Mucosa of rectum (tissue), 2 donors: ENCODE measurements at regions not wholly inside any gene's neighbourhood (a gene's known extent, or its start where the extent isn't known, plus 50 kb on each side); places are given as distances from the start of the nearest gene placed in this dataset.

Experiments used
- H3K27ac ChIP-seq, 2 donors: one replicate each; pipeline ENCODE4 v1.7.0; 2013; ENCODE audit warnings: inconsistent platforms in 2 of 2, low read depth in 2 of 2, low read length in 2 of 2
- H3K27me3 ChIP-seq, 2 donors: one replicate each; pipeline ENCODE4 v1.7.0; 2013; ENCODE audit warnings: low read length in 2 of 2; ENCODE audit not compliant: control insufficient read depth in 2 of 2, insufficient read depth in 2 of 2
- H3K36me3 ChIP-seq, 2 donors: one replicate each; pipeline ENCODE4 v1.7.0; 2013; ENCODE audit warnings: low read length in 2 of 2; ENCODE audit not compliant: control insufficient read depth in 2 of 2, insufficient read depth in 2 of 2
- H3K4me1 ChIP-seq, 2 donors: one replicate each; pipeline ENCODE4 v1.7.0; 2013; ENCODE audit warnings: low read length in 2 of 2, mild to moderate bottlenecking in 1 of 2; ENCODE audit not compliant: control insufficient read depth in 2 of 2, insufficient read depth in 2 of 2
- H3K4me3 ChIP-seq, 2 donors: one replicate each; pipeline ENCODE4 v1.7.0; 2013; ENCODE audit warnings: low read length in 2 of 2
- H3K9ac ChIP-seq, 2 donors: one replicate each; pipeline ENCODE4 v1.7.0; 2013; ENCODE audit warnings: low read length in 2 of 2, low read depth in 1 of 2, mild to moderate bottlenecking in 1 of 2
- H3K9me3 ChIP-seq, 2 donors: one replicate each; pipeline ENCODE4 v1.7.0; 2013; ENCODE audit warnings: low read length in 2 of 2; ENCODE audit not compliant: control insufficient read depth in 2 of 2
- donor health status: healthy.
- donor health status: Normal muscosa, but diverticular disease.

- Histone ChIP-seq H3K4me3 (no peak overlapping the region), H3K27ac (no peak overlapping the region), H3K9me3 (no peaks in the 10 kb centered on the region), H3K4me1 (no peaks in the 10 kb centered on the region), H3K27me3 (no peaks in the 10 kb centered on the region), H3K36me3 (no peaks in the 10 kb centered on the region), H3K9ac (no peak overlapping the region)
Measured at GRCh38 chr10:57988964-57989363, 278.7 kb downstream of the IPMK start.

DNA sequence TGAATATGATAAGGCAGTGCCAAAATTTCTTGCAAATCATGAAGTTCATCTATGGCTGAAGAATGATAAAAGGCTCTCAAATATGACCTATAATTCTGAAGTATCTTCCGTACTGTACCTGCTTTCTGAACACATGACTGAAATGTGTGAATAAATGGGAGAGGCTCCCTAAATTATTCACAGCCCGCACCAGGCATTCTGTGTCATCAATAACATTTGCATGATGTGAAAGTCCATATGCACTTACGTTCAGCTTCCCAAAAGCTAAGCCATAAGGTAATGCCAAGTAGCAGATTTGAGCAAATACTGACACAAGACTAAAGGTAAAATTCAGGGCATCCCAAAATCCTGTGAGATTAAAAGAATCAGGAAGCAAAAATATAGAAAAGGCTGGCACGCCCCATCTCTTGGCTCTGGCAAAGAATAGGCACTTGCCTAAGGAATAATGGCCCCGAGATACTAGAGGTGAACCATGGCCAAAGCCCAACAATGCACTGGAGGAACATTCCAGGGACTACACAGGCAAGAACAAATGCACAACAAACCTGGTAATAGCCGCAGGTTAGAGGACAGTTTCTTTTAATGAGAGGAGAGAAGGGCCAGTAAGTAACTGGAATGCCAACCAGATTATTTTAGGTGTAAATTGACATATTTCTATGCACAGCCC is 280.5 kb downstream of the IPMK start:
- no peaks in the 10 kb centered on the region for H3K36me3 ChIP-seq
- no peak overlapping the region for H3K4me3 ChIP-seq
- no peak overlapping the region for H3K9ac ChIP-seq
- H3K27ac ChIP-seq = no peak overlapping the region
- H3K27me3 ChIP-seq = no peaks in the 10 kb centered on the region
- no peaks in the 10 kb centered on the region for H3K4me1 ChIP-seq
- H3K9me3 ChIP-seq = no peaks in the 10 kb centered on the region

GRCh38 chr10:57986422-57986821 is 281.3 kb downstream of the IPMK start:
- no peaks in the 10 kb centered on the region for H3K9me3 ChIP-seq
- no peak overlapping the region for H3K9ac ChIP-seq
- H3K4me3 ChIP-seq = no peak overlapping the region
- no peaks in the 10 kb centered on the region for H3K4me1 ChIP-seq
- no peaks in the 10 kb centered on the region for H3K27me3 ChIP-seq
- no peaks in the 10 kb centered on the region for H3K36me3 ChIP-seq
- H3K27ac ChIP-seq = no peak overlapping the region

GRCh38 chr10:57983281-57983791 is 284.4 kb downstream of the IPMK start:
- H3K36me3 ChIP-seq = no peaks in the 10 kb centered on the region
- no peaks in the 10 kb centered on the region for H3K9me3 ChIP-seq
- H3K27me3 ChIP-seq = no peaks in the 10 kb centered on the region
- no peaks in the 10 kb centered on the region for H3K4me1 ChIP-seq
- no peak overlapping the region for H3K9ac ChIP-seq
- H3K27ac ChIP-seq = no peak overlapping the region
- no peak overlapping the region for H3K4me3 ChIP-seq

DNA sequence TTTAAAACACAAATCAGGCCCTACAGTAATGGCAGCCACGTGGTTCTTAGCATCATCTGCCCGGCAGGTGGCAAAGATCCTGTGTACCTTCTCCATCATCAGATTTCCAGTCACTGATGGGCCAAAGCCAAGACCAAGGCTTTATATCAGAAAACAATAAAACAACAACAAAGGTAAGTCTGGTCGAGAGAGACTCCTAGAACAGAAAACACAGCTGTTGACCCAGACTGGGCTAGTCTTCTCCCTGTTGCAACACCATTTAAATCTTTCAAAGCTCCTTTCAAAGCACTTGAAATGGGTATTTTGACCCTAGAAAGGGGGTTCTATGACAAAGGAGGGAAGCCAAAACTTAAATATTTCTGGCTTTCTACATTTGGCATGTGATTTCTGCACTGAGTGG is 285.6 kb downstream of the IPMK start:
- Histone ChIP-seq H3K4me3 (no peak overlapping the region), H3K27me3 (no peaks in the 10 kb centered on the region), H3K36me3 (no peaks in the 10 kb centered on the region), H3K27ac (no peak overlapping the region), H3K9me3 (no peaks in the 10 kb centered on the region), H3K9ac (no peak overlapping the region), H3K4me1 (no peaks in the 10 kb centered on the region)

GRCh38 chr10:57979956-57980355 is 287.7 kb downstream of the IPMK start:
- no peaks in the 10 kb centered on the region for H3K36me3 ChIP-seq
- H3K27ac ChIP-seq = no peak overlapping the region
- no peaks in the 10 kb centered on the region for H3K4me1 ChIP-seq
- no peak overlapping the region for H3K4me3 ChIP-seq
- H3K9ac ChIP-seq = no peak overlapping the region
- H3K9me3 ChIP-seq = no peaks in the 10 kb centered on the region
- H3K27me3 ChIP-seq = no peaks in the 10 kb centered on the region

DNA sequence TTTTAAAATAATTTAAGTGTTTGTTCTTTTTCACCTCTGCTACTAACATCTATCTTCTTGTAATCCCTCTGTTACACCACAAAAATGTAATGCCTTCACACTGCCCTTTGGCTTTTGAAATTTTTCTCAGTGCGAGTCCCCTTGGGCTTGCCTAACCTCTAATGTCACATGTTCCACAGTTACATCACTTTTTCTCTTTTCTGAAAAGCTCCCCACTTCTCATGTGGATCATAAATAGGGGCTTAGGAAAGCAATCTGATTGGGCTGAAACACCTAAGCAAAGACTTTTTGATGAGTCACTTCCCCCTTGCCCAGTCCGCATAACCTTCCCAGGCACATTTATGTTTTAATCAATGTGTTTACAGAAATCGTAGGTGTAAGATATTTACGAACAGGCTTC is 288.2 kb downstream of the IPMK start:
- Histone ChIP-seq H3K36me3 (no peaks in the 10 kb centered on the region), H3K9ac (no peak overlapping the region), H3K4me3 (no peak overlapping the region), H3K4me1 (no peaks in the 10 kb centered on the region), H3K27me3 (no peaks in the 10 kb centered on the region), H3K27ac (no peak overlapping the region), H3K9me3 (no peaks in the 10 kb centered on the region)

GRCh38 chr10:57977262-57977661 is 290.4 kb downstream of the IPMK start:
- H3K27me3 ChIP-seq = no peaks in the 10 kb centered on the region
- no peak overlapping the region for H3K4me3 ChIP-seq
- H3K9me3 ChIP-seq = no peaks in the 10 kb centered on the region
- H3K27ac ChIP-seq = no peak overlapping the region
- no peak overlapping the region for H3K9ac ChIP-seq
- H3K4me1 ChIP-seq = no peaks in the 10 kb centered on the region
- H3K36me3 ChIP-seq = no peaks in the 10 kb centered on the region

- Histone ChIP-seq H3K36me3 (no peaks in the 10 kb centered on the region), H3K27me3 (no peaks in the 10 kb centered on the region), H3K9ac (no peak overlapping the region), H3K4me1 (no peaks in the 10 kb centered on the region), H3K9me3 (no peaks in the 10 kb centered on the region), H3K27ac (no peak overlapping the region), H3K4me3 (no peak overlapping the region)
Measured at GRCh38 chr10:57973451-57973850, 294.2 kb downstream of the IPMK start.

- no peak overlapping the region for H3K27ac ChIP-seq
- no peaks in the 10 kb centered on the region for H3K9me3 ChIP-seq
Measured at GRCh38 chr10:57972783-57973182, 294.9 kb downstream of the IPMK start.

More at GRCh38 chr10:57972783-57973182, 294.9 kb downstream of the IPMK start:
- H3K4me3 ChIP-seq = no peak overlapping the region
- no peaks in the 10 kb centered on the region for H3K36me3 ChIP-seq
- H3K27me3 ChIP-seq = no peaks in the 10 kb centered on the region
- no peak overlapping the region for H3K9ac ChIP-seq
- H3K4me1 ChIP-seq = no peaks in the 10 kb centered on the region
